ENCODE measurements at regions not wholly inside any gene's neighbourhood (a gene's known extent, or its start where the extent isn't known, plus 50 kb on each side); places are given as distances from the start of the nearest gene placed in this dataset.

- H3K27ac ChIP-seq (ENCODE audit: low read depth, low read length) = no peak overlapping the region
These were observed 129.0 kb upstream of the TNFAIP3 start for GRCh38 chr6:137737836-137738596.

GRCh38 chr6:137738931-137739504 lies 128.0 kb upstream of the TNFAIP3 start:
- Histone ChIP-seq H3K4me1 (ENCODE audit: control insufficient read depth in 1 of 2, insufficient read depth in 2 of 2, low read length in 2 of 2) (peaks cover 4 to 6% of the 10 kb centered on the region in 2 donors), H3K27ac (ENCODE audit: low read depth, low read length) (no peak overlapping the region), H3K9ac (ENCODE audit: low read depth in 1 of 2, low read length in 2 of 2) (no peak overlapping the region), H3K9me3 (ENCODE audit: control insufficient read depth in 1 of 2, low read length in 2 of 2) (no peaks in the 10 kb centered on the region), H3K36me3 (ENCODE audit: control insufficient read depth in 1 of 2, insufficient read depth in 2 of 2, low read length in 2 of 2) (no peaks in the 10 kb centered on the region), H3K4me3 (ENCODE audit: low read depth in 1 of 2, low read length in 2 of 2) (no peak overlapping the region), H3K27me3 (ENCODE audit: control insufficient read depth in 1 of 2, insufficient read depth in 2 of 2, low read length in 2 of 2) (no peaks in the 10 kb centered on the region)

More at GRCh38 chr6:137737836-137738596, 129.0 kb upstream of the TNFAIP3 start:
- Histone ChIP-seq H3K4me3 (ENCODE audit: low read depth in 1 of 2, low read length in 2 of 2) (no peak overlapping the region), H3K27me3 (ENCODE audit: control insufficient read depth in 1 of 2, insufficient read depth in 2 of 2, low read length in 2 of 2) (no peaks in the 10 kb centered on the region), H3K4me1 (ENCODE audit: control insufficient read depth in 1 of 2, insufficient read depth in 2 of 2, low read length in 2 of 2) (peaks cover 4 to 6% of the 10 kb centered on the region in 2 donors), H3K9ac (ENCODE audit: low read depth in 1 of 2, low read length in 2 of 2) (no peak overlapping the region), H3K9me3 (ENCODE audit: control insufficient read depth in 1 of 2, low read length in 2 of 2) (no peaks in the 10 kb centered on the region), H3K36me3 (ENCODE audit: control insufficient read depth in 1 of 2, insufficient read depth in 2 of 2, low read length in 2 of 2) (no peaks in the 10 kb centered on the region)

- Histone ChIP-seq H3K27ac (ENCODE audit: low read depth, low read length) (no peak overlapping the region), H3K9ac (ENCODE audit: low read depth in 1 of 2, low read length in 2 of 2) (no peak overlapping the region), H3K4me3 (ENCODE audit: low read depth in 1 of 2, low read length in 2 of 2) (no peak overlapping the region), H3K4me1 (ENCODE audit: control insufficient read depth in 1 of 2, insufficient read depth in 2 of 2, low read length in 2 of 2) (peaks cover under 1 to 6% of the 10 kb centered on the region in 2 donors), H3K27me3 (ENCODE audit: control insufficient read depth in 1 of 2, insufficient read depth in 2 of 2, low read length in 2 of 2) (no peaks in the 10 kb centered on the region), H3K36me3 (ENCODE audit: control insufficient read depth in 1 of 2, insufficient read depth in 2 of 2, low read length in 2 of 2) (no peaks in the 10 kb centered on the region), H3K9me3 (ENCODE audit: control insufficient read depth in 1 of 2, low read length in 2 of 2) (no peaks in the 10 kb centered on the region)
These were observed 127.5 kb upstream of the TNFAIP3 start for GRCh38 chr6:137739544-137739943.

- peaks cover 0 to 6% of the 10 kb centered on the region in 2 donors for H3K4me1 ChIP-seq (ENCODE audit: control insufficient read depth in 1 of 2, insufficient read depth in 2 of 2, low read length in 2 of 2)
These were observed 126.8 kb upstream of the TNFAIP3 start for GRCh38 chr6:137740091-137740755.

GRCh38 chr6:137740967-137741761 lies 125.9 kb upstream of the TNFAIP3 start:
- H3K9ac ChIP-seq (ENCODE audit: low read depth in 1 of 2, low read length in 2 of 2) = no peak overlapping the region
- no peak overlapping the region for H3K27ac ChIP-seq (ENCODE audit: low read depth, low read length)

More at GRCh38 chr6:137740091-137740755, 126.8 kb upstream of the TNFAIP3 start:
- no peak overlapping the region for H3K4me3 ChIP-seq (ENCODE audit: low read depth in 1 of 2, low read length in 2 of 2)
- no peak overlapping the region for H3K27ac ChIP-seq (ENCODE audit: low read depth, low read length)
- H3K9ac ChIP-seq (ENCODE audit: low read depth in 1 of 2, low read length in 2 of 2) = no peak overlapping the region
- H3K36me3 ChIP-seq (ENCODE audit: control insufficient read depth in 1 of 2, insufficient read depth in 2 of 2, low read length in 2 of 2) = no peaks in the 10 kb centered on the region
- no peaks in the 10 kb centered on the region for H3K9me3 ChIP-seq (ENCODE audit: control insufficient read depth in 1 of 2, low read length in 2 of 2)
- H3K27me3 ChIP-seq (ENCODE audit: control insufficient read depth in 1 of 2, insufficient read depth in 2 of 2, low read length in 2 of 2) = no peaks in the 10 kb centered on the region

GRCh38 chr6:137743493-137743892 lies 123.6 kb upstream of the TNFAIP3 start:
- Histone ChIP-seq H3K4me1 (ENCODE audit: control insufficient read depth in 1 of 2, insufficient read depth in 2 of 2, low read length in 2 of 2) (peaks cover 0 to 2% of the 10 kb centered on the region in 2 donors), H3K27me3 (ENCODE audit: control insufficient read depth in 1 of 2, insufficient read depth in 2 of 2, low read length in 2 of 2) (no peaks in the 10 kb centered on the region), H3K36me3 (ENCODE audit: control insufficient read depth in 1 of 2, insufficient read depth in 2 of 2, low read length in 2 of 2) (no peaks in the 10 kb centered on the region), H3K27ac (ENCODE audit: low read depth, low read length) (no peak overlapping the region), H3K9me3 (ENCODE audit: control insufficient read depth in 1 of 2, low read length in 2 of 2) (no peaks in the 10 kb centered on the region), H3K9ac (ENCODE audit: low read depth in 1 of 2, low read length in 2 of 2) (no peak overlapping the region), H3K4me3 (ENCODE audit: low read depth in 1 of 2, low read length in 2 of 2) (no peak overlapping the region)

More at GRCh38 chr6:137740967-137741761, 125.9 kb upstream of the TNFAIP3 start:
- H3K27me3 ChIP-seq (ENCODE audit: control insufficient read depth in 1 of 2, insufficient read depth in 2 of 2, low read length in 2 of 2) = no peaks in the 10 kb centered on the region
- no peaks in the 10 kb centered on the region for H3K36me3 ChIP-seq (ENCODE audit: control insufficient read depth in 1 of 2, insufficient read depth in 2 of 2, low read length in 2 of 2)
- H3K4me1 ChIP-seq (ENCODE audit: control insufficient read depth in 1 of 2, insufficient read depth in 2 of 2, low read length in 2 of 2) = peaks cover 0 to 2% of the 10 kb centered on the region in 2 donors
- H3K9me3 ChIP-seq (ENCODE audit: control insufficient read depth in 1 of 2, low read length in 2 of 2) = no peaks in the 10 kb centered on the region
- H3K4me3 ChIP-seq (ENCODE audit: low read depth in 1 of 2, low read length in 2 of 2) = no peak overlapping the region

GRCh38 chr6:137744877-137745276 lies 122.2 kb upstream of the TNFAIP3 start:
- no peak overlapping the region for H3K9ac ChIP-seq (ENCODE audit: low read depth in 1 of 2, low read length in 2 of 2)
- H3K27ac ChIP-seq (ENCODE audit: low read depth, low read length) = no peak overlapping the region
- H3K4me3 ChIP-seq (ENCODE audit: low read depth in 1 of 2, low read length in 2 of 2) = no peak overlapping the region
- H3K9me3 ChIP-seq (ENCODE audit: control insufficient read depth in 1 of 2, low read length in 2 of 2) = no peaks in the 10 kb centered on the region
- H3K27me3 ChIP-seq (ENCODE audit: control insufficient read depth in 1 of 2, insufficient read depth in 2 of 2, low read length in 2 of 2) = no peaks in the 10 kb centered on the region
- peaks cover 0 to 11% of the 10 kb centered on the region in 2 donors for H3K4me1 ChIP-seq (ENCODE audit: control insufficient read depth in 1 of 2, insufficient read depth in 2 of 2, low read length in 2 of 2)
- no peaks in the 10 kb centered on the region for H3K36me3 ChIP-seq (ENCODE audit: control insufficient read depth in 1 of 2, insufficient read depth in 2 of 2, low read length in 2 of 2)

GRCh38 chr6:137745321-137745720 lies 121.7 kb upstream of the TNFAIP3 start:
- Histone ChIP-seq H3K4me1 (ENCODE audit: control insufficient read depth in 1 of 2, insufficient read depth in 2 of 2, low read length in 2 of 2) (peaks cover 0 to 11% of the 10 kb centered on the region in 2 donors), H3K27me3 (ENCODE audit: control insufficient read depth in 1 of 2, insufficient read depth in 2 of 2, low read length in 2 of 2) (no peaks in the 10 kb centered on the region), H3K4me3 (ENCODE audit: low read depth in 1 of 2, low read length in 2 of 2) (no peak overlapping the region)

GRCh38 chr6:137746264-137746663 lies 120.8 kb upstream of the TNFAIP3 start:
- H3K9me3 ChIP-seq (ENCODE audit: control insufficient read depth in 1 of 2, low read length in 2 of 2) = no peaks in the 10 kb centered on the region
- no peak overlapping the region for H3K9ac ChIP-seq (ENCODE audit: low read depth in 1 of 2, low read length in 2 of 2)
- H3K4me3 ChIP-seq (ENCODE audit: low read depth in 1 of 2, low read length in 2 of 2) = no peak overlapping the region
- peaks cover 0 to 11% of the 10 kb centered on the region in 2 donors for H3K4me1 ChIP-seq (ENCODE audit: control insufficient read depth in 1 of 2, insufficient read depth in 2 of 2, low read length in 2 of 2)
- no peak overlapping the region for H3K27ac ChIP-seq (ENCODE audit: low read depth, low read length)
- H3K36me3 ChIP-seq (ENCODE audit: control insufficient read depth in 1 of 2, insufficient read depth in 2 of 2, low read length in 2 of 2) = no peaks in the 10 kb centered on the region
- no peaks in the 10 kb centered on the region for H3K27me3 ChIP-seq (ENCODE audit: control insufficient read depth in 1 of 2, insufficient read depth in 2 of 2, low read length in 2 of 2)

More at GRCh38 chr6:137745321-137745720, 121.7 kb upstream of the TNFAIP3 start:
- Histone ChIP-seq H3K9me3 (ENCODE audit: control insufficient read depth in 1 of 2, low read length in 2 of 2) (no peaks in the 10 kb centered on the region), H3K36me3 (ENCODE audit: control insufficient read depth in 1 of 2, insufficient read depth in 2 of 2, low read length in 2 of 2) (no peaks in the 10 kb centered on the region), H3K9ac (ENCODE audit: low read depth in 1 of 2, low read length in 2 of 2) (no peak overlapping the region), H3K27ac (ENCODE audit: low read depth, low read length) (no peak overlapping the region)
